SK-N-SH treated with all-trans-retinoic acid at 6 μM for 48 hours (cell line): ENCODE measurements at regions not wholly inside any gene's neighbourhood (a gene's known extent, or its start where the extent isn't known, plus 50 kb on each side); places are given as distances from the start of the nearest gene placed in this dataset.

Experiments
- ATAC-seq: fragments of 200-7000 bp; cut with Tn5 transposase; 3 replicates; pipeline ENCODE4 v1.9.1; 2020; ENCODE audit warnings: mild to moderate bottlenecking, moderate library complexity
- ARNTL ChIP-seq: fragments of 450-650 bp; formaldehyde crosslinking; IDR thresholded peaks from 2 replicates; pipeline ENCODE4 v1.5.0; 2020; ENCODE audit warnings: low read depth, mild to moderate bottlenecking, moderate library complexity, borderline replicate concordance
- BACH2 ChIP-seq: fragments of 250-450 bp; sonication (Bioruptor Pico); IDR thresholded peaks from 2 replicates; pipeline ENCODE4 v1.9.0; 2021; ENCODE audit warnings: mild to moderate bottlenecking, borderline replicate concordance
- CREB5 ChIP-seq: fragments of 250-450 bp; sonication (Bioruptor Pico); IDR thresholded peaks from 2 replicates; pipeline ENCODE4 v1.5.1; 2020; ENCODE audit warnings: low read depth, mild to moderate bottlenecking, moderate library complexity
- CSDC2 ChIP-seq: fragments of 250-450 bp; sonication (Bioruptor Pico); IDR thresholded peaks from 2 replicates; pipeline ENCODE4 v1.5.0; 2020; ENCODE audit warnings: mild to moderate bottlenecking, moderate library complexity
- CSRNP3 ChIP-seq: fragments of 250-450 bp; sonication (Bioruptor Pico); IDR thresholded peaks from 2 replicates; pipeline ENCODE4 v1.5.1; 2021; ENCODE audit warnings: mild to moderate bottlenecking, moderate library complexity
- ESRRG ChIP-seq: fragments of 250-450 bp; sonication (Bioruptor Pico); IDR thresholded peaks from 2 replicates; pipeline ENCODE4 v1.6.1; 2021; ENCODE audit warnings: mild to moderate bottlenecking
- GLIS3 ChIP-seq: fragments of 250-450 bp; sonication (Bioruptor Pico); IDR thresholded peaks from 2 replicates; pipeline ENCODE4 v1.5.0; 2020; ENCODE audit warnings: mild to moderate bottlenecking, moderate library complexity
- ISL1 ChIP-seq: fragments of 250-450 bp; sonication (Bioruptor Pico); IDR thresholded peaks from 2 replicates; pipeline ENCODE4 v2.1.2; 2022; ENCODE audit warnings: mild to moderate bottlenecking, moderate library complexity
- OSR1 ChIP-seq: fragments of 250-450 bp; sonication (Bioruptor Pico); IDR thresholded peaks from 2 replicates; pipeline ENCODE4 v1.8.0; 2022; ENCODE audit warnings: moderate library complexity, mild to moderate bottlenecking, inconsistent platforms
- PATZ1 ChIP-seq: fragments of 250-450 bp; sonication (Bioruptor Pico); IDR thresholded peaks from 2 replicates; pipeline ENCODE4 v1.8.0; 2020; ENCODE audit warnings: mild to moderate bottlenecking, moderate library complexity, borderline replicate concordance
- POU6F1 ChIP-seq: fragments of 250-450 bp; sonication (Bioruptor Pico); IDR thresholded peaks from 2 replicates; pipeline ENCODE4 v1.8.0; 2021; ENCODE audit warnings: low read depth, mild to moderate bottlenecking, moderate library complexity, borderline replicate concordance
- PPARA ChIP-seq: fragments of 250-450 bp; sonication (Bioruptor Pico); IDR thresholded peaks from 2 replicates; pipeline ENCODE4 v1.5.0; 2020; ENCODE audit warnings: mild to moderate bottlenecking, borderline replicate concordance
- RARB ChIP-seq: fragments of 250-450 bp; sonication (Bioruptor Pico); IDR thresholded peaks from 2 replicates; pipeline ENCODE4 v1.8.0; 2021; ENCODE audit warnings: mild to moderate bottlenecking, moderate library complexity
- SNAI2 ChIP-seq: fragments of 250-450 bp; sonication (Bioruptor Pico); IDR thresholded peaks from 2 replicates; pipeline ENCODE4 v1.5.0; 2020; ENCODE audit warnings: mild to moderate bottlenecking, moderate library complexity
- TCF4 ChIP-seq: fragments of 250-450 bp; sonication (Bioruptor Pico); IDR thresholded peaks from 2 replicates; pipeline ENCODE4 v1.8.0; 2021; ENCODE audit warnings: mild to moderate bottlenecking, moderate library complexity, borderline replicate concordance
- TOX ChIP-seq: fragments of 250-450 bp; sonication (Bioruptor Pico); IDR thresholded peaks from 2 replicates; pipeline ENCODE4 v1.8.0; 2021; ENCODE audit warnings: mild to moderate bottlenecking, moderate library complexity, borderline replicate concordance
- ZC3H10 ChIP-seq: fragments of 250-450 bp; sonication (Bioruptor Pico); IDR thresholded peaks from 2 replicates; pipeline ENCODE4 v1.5.1; 2021; ENCODE audit warnings: mild to moderate bottlenecking, moderate library complexity
- ZFP3 ChIP-seq: fragments of 250-450 bp; sonication (Bioruptor Pico); IDR thresholded peaks from 2 replicates; pipeline ENCODE4 v1.5.0; 2020; ENCODE audit warnings: mild to moderate bottlenecking, moderate library complexity
- ZFP30 ChIP-seq: fragments of 450-650 bp; formaldehyde crosslinking; IDR thresholded peaks from 2 replicates; pipeline ENCODE4 v1.5.0; 2022; ENCODE audit warnings: mild to moderate bottlenecking, moderate library complexity
- ZNF565 ChIP-seq: fragments of 450-650 bp; formaldehyde crosslinking; conservative IDR thresholded peaks from 2 replicates; pipeline ENCODE4 v1.5.0; 2020; ENCODE audit warnings: low read depth, mild to moderate bottlenecking, moderate library complexity
- ZNF70 ChIP-seq: fragments of 450-650 bp; formaldehyde crosslinking; IDR thresholded peaks from 2 replicates; pipeline ENCODE4 v1.5.0; 2020; ENCODE audit warnings: mild to moderate bottlenecking, moderate library complexity
- ZNF8 ChIP-seq: fragments of 450-650 bp; formaldehyde crosslinking; IDR thresholded peaks from 2 replicates; pipeline ENCODE4 v1.5.0; 2020; ENCODE audit warnings: mild to moderate bottlenecking, moderate library complexity

- TF ChIP-seq CSDC2 (CRISPR knock-in tag) (no peak), GLIS3 (CRISPR knock-in tag) (no peak), ZC3H10 (CRISPR knock-in tag) (no peak), ZFP3 (CRISPR knock-in tag) (no peak), ZNF70 (CRISPR knock-in tag) (no peak), ZNF565 (CRISPR knock-in tag) (no peak), PPARA (CRISPR knock-in tag) (no peak), ARNTL (CRISPR knock-in tag) (no peak), RARB (no peak), ISL1 (CRISPR knock-in tag) (no peak), ZNF8 (CRISPR knock-in tag) (no peak)
- ATAC-seq = peak; percentile 9; the same call in 2 of the 3 replicates
Observed at GRCh38 chr17:49908782-49909714, 59.9 kb upstream of the DLX4 start.

GRCh38 chr17:49910094-49910857 is 58.7 kb upstream of the DLX4 start:
- TF ChIP-seq ZFP3 (CRISPR knock-in tag) (peak; percentile 98), GLIS3 (CRISPR knock-in tag) (no peak)
- no peak for ATAC-seq

GRCh38 chr17:49910858-49911204 is 58.2 kb upstream of the DLX4 start:
- ATAC-seq = no peak
- no peak for TF ChIP-seq ARNTL (CRISPR knock-in tag)
- no peak for TF ChIP-seq ISL1 (CRISPR knock-in tag)
- no peak for TF ChIP-seq RARB
- TF ChIP-seq BACH2 (CRISPR knock-in tag) = no peak
- TF ChIP-seq ZFP3 (CRISPR knock-in tag) = no peak
- no peak for TF ChIP-seq GLIS3 (CRISPR knock-in tag)
- no peak for TF ChIP-seq ESRRG

GRCh38 chr17:49911719-49912118 is 57.3 kb upstream of the DLX4 start:
- TF ChIP-seq POU6F1 (CRISPR knock-in tag) (no peak), TCF4 (CRISPR knock-in tag) (no peak), ZFP30 (CRISPR knock-in tag) (no peak), ARNTL (CRISPR knock-in tag) (no peak), PATZ1 (CRISPR knock-in tag) (no peak), ZNF70 (CRISPR knock-in tag) (no peak), ZNF565 (CRISPR knock-in tag) (no peak), ESRRG (no peak), CSRNP3 (CRISPR knock-in tag) (no peak), ZFP3 (CRISPR knock-in tag) (no peak), BACH2 (CRISPR knock-in tag) (no peak), OSR1 (no peak), ISL1 (CRISPR knock-in tag) (no peak), ZC3H10 (CRISPR knock-in tag) (no peak), CREB5 (CRISPR knock-in tag) (no peak), PPARA (CRISPR knock-in tag) (no peak), SNAI2 (CRISPR knock-in tag) (no peak), RARB (no peak), ZNF8 (CRISPR knock-in tag) (no peak), TOX (CRISPR knock-in tag) (no peak)
- ATAC-seq = no peak
